ENCODE measurements at regions not wholly inside any gene's neighbourhood (a gene's known extent, or its start where the extent isn't known, plus 50 kb on each side); places are given as distances from the start of the nearest gene placed in this dataset.

- Histone ChIP-seq H3K9me3 (replicated peaks in 1 of 2; ENCODE audit: control insufficient read depth in 1 of 2, insufficient read depth in 1 of 2, low read length in 2 of 2) (no peaks in the 10 kb centered on the region), H4K20me1 (ENCODE audit: insufficient read depth, low read length) (no peaks in the 10 kb centered on the region), H3K27ac (ENCODE audit: low read depth in 1 of 2, low read length in 2 of 2) (no peak overlapping the region), H3K9ac (ENCODE audit: insufficient read depth, low read length, poor library complexity, severe bottlenecking) (no peak overlapping the region), H3K36me3 (replicated peaks in 1 of 2; ENCODE audit: control insufficient read depth in 1 of 2, insufficient read depth in 2 of 2, low read length in 2 of 2) (no peaks in the 10 kb centered on the region), H3K4me2 (replicated peaks; ENCODE audit: extremely low read depth, low read length, poor library complexity, severe bottlenecking) (no peak overlapping the region), H3K79me2 (ENCODE audit: insufficient read depth, low read length) (no peaks in the 10 kb centered on the region), H3K4me3 (replicated peaks in 1 of 3; ENCODE audit: low read depth in 2 of 3, low read length in 3 of 3) (no peak overlapping the region), H3K4me1 (ENCODE audit: control insufficient read depth in 1 of 2, insufficient read depth in 2 of 2, low read length in 2 of 2) (peaks cover 6 to 11% of the 10 kb centered on the region in 2 donors), H2AFZ (ENCODE audit: insufficient read depth, low read depth, low read length, poor library complexity, severe bottlenecking) (no peak overlapping the region), H3K27me3 (ENCODE audit: control insufficient read depth in 2 of 2, insufficient read depth in 2 of 2, low read length in 2 of 2) (no peaks in the 10 kb centered on the region)
- H3K27me3 Mint-ChIP-seq (ENCODE audit: low read depth in 3 of 3), result peaks cover 0 to 3% (median 2%) of the 10 kb centered on the region in 3 donors
- H3K4me1 Mint-ChIP-seq, result peaks cover 22% of the 10 kb centered on the region
- peak overlapping the region in 2 of 7 donors; percentile 6 to 13 for H3K27ac Mint-ChIP-seq
- H3K36me3 Mint-ChIP-seq, result no peaks in the 10 kb centered on the region
- H3K4me3 Mint-ChIP-seq, result no peak overlapping the region
- no peak for DNase-seq
- no peak for TF ChIP-seq CTCF (IDR thresholded peaks at IDR 0.05)
- intact Hi-C loops (cut with micrococcal nuclease), result no loop called here
- 0% methylated on average over 1 of the region's 6 CpGs for WGBS (ENCODE audit: insufficient coverage)
- peaks cover 0 to 3% (median 2%) of the 10 kb centered on the region in 7 donors for H3K9me3 Mint-ChIP-seq
These were observed 50.1 kb upstream of the ATP12A start for GRCh38 chr13:24630121-24630520.

Data from CD14-positive monocyte (primary cell).